H9 (cell line): ENCODE measurements at regions not wholly inside any gene's neighbourhood (a gene's known extent, or its start where the extent isn't known, plus 50 kb on each side); places are given as distances from the start of the nearest gene placed in this dataset.

ENCODE experiments used
- DNase-seq: peaks from one replicate; pipeline ENCODE4 v3.0.0-alpha.2; 2017
- H2AFZ ChIP-seq: one replicate; pipeline ENCODE4 v1.6.1; 2013; ENCODE audit warnings: mild to moderate bottlenecking, low read length, control low read depth, moderate library complexity
- H2AK5ac ChIP-seq: 2 replicates; pipeline ENCODE4 v1.6.1; 2013; ENCODE audit warnings: low read length, control low read depth, mixed read lengths; ENCODE audit not compliant: insufficient read length
- H2BK120ac ChIP-seq: one replicate; pipeline ENCODE4 v1.6.1; 2013; ENCODE audit warnings: low read depth, mild to moderate bottlenecking, low read length, control low read depth, inconsistent platforms; ENCODE audit not compliant: poor library complexity, severe bottlenecking
- H2BK12ac ChIP-seq: 2 replicates; pipeline ENCODE4 v1.6.1; 2013; ENCODE audit warnings: low read length, control low read depth, mixed read lengths, low read depth; ENCODE audit not compliant: insufficient read length
- H2BK15ac ChIP-seq: 2 replicates; pipeline ENCODE4 v1.6.1; 2013; ENCODE audit warnings: low read depth, low read length, control low read depth
- H2BK20ac ChIP-seq: one replicate; pipeline ENCODE4 v1.6.1; 2013; ENCODE audit warnings: low read depth, mild to moderate bottlenecking, low read length, control low read depth, inconsistent platforms; ENCODE audit not compliant: poor library complexity, severe bottlenecking
- H2BK5ac ChIP-seq: 2 replicates; pipeline ENCODE4 v1.6.1; 2013; ENCODE audit warnings: low read length, control low read depth, mixed read lengths; ENCODE audit not compliant: insufficient read length
- H3K14ac ChIP-seq: 2 replicates; pipeline ENCODE4 v1.6.1; 2013; ENCODE audit warnings: low read length, control low read depth; ENCODE audit not compliant: insufficient read depth
- H3K18ac ChIP-seq: 2 replicates; pipeline ENCODE4 v1.6.1; 2013; ENCODE audit warnings: low read depth, mild to moderate bottlenecking, mixed read lengths, low read length, control low read depth; ENCODE audit not compliant: insufficient read length
- H3K23ac ChIP-seq: 2 replicates; pipeline ENCODE4 v1.6.1; 2013; ENCODE audit warnings: low read length, control low read depth, mixed read lengths, low read depth; ENCODE audit not compliant: insufficient read length
- H3K23me2 ChIP-seq: 2 replicates; pipeline ENCODE4 v1.6.1; 2013; ENCODE audit warnings: low read depth, mild to moderate bottlenecking, mixed read lengths, low read length, control low read depth; ENCODE audit not compliant: insufficient read length, poor library complexity, severe bottlenecking
- H3K27ac ChIP-seq: 2 replicates; pipeline ENCODE4 v1.5.1; 2013; ENCODE audit warnings: low read length, control low read depth, mixed read lengths, low read depth; ENCODE audit not compliant: insufficient read length
- H3K27me3 ChIP-seq: 2 replicates; pipeline ENCODE4 v1.6.1; 2013; ENCODE audit warnings: low read length, control low read depth, inconsistent platforms; ENCODE audit not compliant: insufficient read depth
- H3K4ac ChIP-seq: 2 replicates; pipeline ENCODE4 v1.6.1; 2013; ENCODE audit warnings: low read depth, mild to moderate bottlenecking, control low read depth, inconsistent platforms, low read length, moderate library complexity
- H3K4me1 ChIP-seq: 2 replicates; pipeline ENCODE4 v1.6.1; 2013; ENCODE audit warnings: low read length, control low read depth, inconsistent platforms; ENCODE audit not compliant: insufficient read depth
- H3K4me2 ChIP-seq: 2 replicates; pipeline ENCODE4 v1.6.1; 2013; ENCODE audit warnings: low read length, control low read depth, mixed read lengths; ENCODE audit not compliant: insufficient read length, insufficient read depth
- H3K56ac ChIP-seq: 2 replicates; pipeline ENCODE4 v1.6.1; 2013; ENCODE audit warnings: low read depth, mild to moderate bottlenecking, mixed read lengths, low read length, control low read depth; ENCODE audit not compliant: insufficient read length
- H3K79me1 ChIP-seq: 2 replicates; pipeline ENCODE4 v1.6.1; 2013; ENCODE audit warnings: low read depth, mild to moderate bottlenecking, moderate library complexity, low read length, control low read depth, inconsistent platforms; ENCODE audit not compliant: insufficient read depth, poor library complexity, severe bottlenecking
- H3K79me2 ChIP-seq: 2 replicates; pipeline ENCODE4 v1.6.1; 2013; ENCODE audit warnings: low read length, control low read depth, inconsistent platforms; ENCODE audit not compliant: insufficient read depth
- H3K9ac ChIP-seq: 2 replicates; pipeline ENCODE4 v1.6.1; 2013; ENCODE audit warnings: low read length, control low read depth, mixed read lengths; ENCODE audit not compliant: insufficient read length; ENCODE audit errors: extremely low read depth
- H3K9me3 ChIP-seq: one replicate; pipeline ENCODE4 v1.6.1; 2013; ENCODE audit warnings: low read depth, low read length, inconsistent platforms; ENCODE audit not compliant: control insufficient read depth
- H3T11ph ChIP-seq: one replicate; pipeline ENCODE4 v1.6.1; 2013; ENCODE audit warnings: mild to moderate bottlenecking, low read length, control low read depth, inconsistent platforms
- H4K20me1 ChIP-seq: one replicate; pipeline ENCODE4 v1.6.1; 2013; ENCODE audit not compliant: control insufficient read depth, insufficient read length, insufficient read depth
- H4K5ac ChIP-seq: 2 replicates; pipeline ENCODE4 v1.6.1; 2013; ENCODE audit warnings: low read depth, mild to moderate bottlenecking, mixed read lengths, low read length, control low read depth; ENCODE audit not compliant: insufficient read length
- H4K8ac ChIP-seq: replicated peaks from 2 replicates; pipeline ENCODE4 v1.6.1; 2013; ENCODE audit warnings: low read length, control low read depth, mixed read lengths, low read depth; ENCODE audit not compliant: insufficient read length
- H4K91ac ChIP-seq: 2 replicates; pipeline ENCODE4 v1.6.1; 2013; ENCODE audit warnings: low read depth, mild to moderate bottlenecking, moderate library complexity, mixed read lengths, low read length, control low read depth; ENCODE audit not compliant: insufficient read length
- H3K27ac Mint-ChIP-seq, 3 experiments: 2 replicates in 2 of 3; 3 replicates in 1 of 3; pipeline ENCODE4 v1.8.0; 2020 to 2021; ENCODE audit warnings: mixed read lengths in 3 of 3, mild to moderate bottlenecking in 1 of 3, moderate library complexity in 1 of 3
- H3K27me3 Mint-ChIP-seq: 2 replicates; pipeline ENCODE4 v1.8.0; 2021; ENCODE audit warnings: low read depth, mild to moderate bottlenecking, moderate library complexity, mixed read lengths
- H3K36me3 Mint-ChIP-seq, 3 experiments: 2 replicates in 2 of 3; 3 replicates in 1 of 3; pipeline ENCODE4 v1.8.0; 2020 to 2021; ENCODE audit warnings: low read depth in 3 of 3, mixed read lengths in 3 of 3; ENCODE audit not compliant: insufficient read depth in 1 of 3
- H3K4me1 Mint-ChIP-seq, 2 experiments: 2 replicates each; pipeline ENCODE4 v1.8.0; 2020; ENCODE audit warnings: mixed read lengths in 2 of 2
- H3K4me3 Mint-ChIP-seq, 2 experiments: 2 replicates in 1 of 2; 3 replicates in 1 of 2; pipeline ENCODE4 v1.8.0; 2020 to 2021; ENCODE audit warnings: mild to moderate bottlenecking in 2 of 2, mixed read lengths in 2 of 2, moderate library complexity in 1 of 2
- H3K9me3 Mint-ChIP-seq, 2 experiments: 2 replicates in 1 of 2; 3 replicates in 1 of 2; pipeline ENCODE4 v1.8.0; 2020; ENCODE audit warnings: mild to moderate bottlenecking in 2 of 2, mixed read lengths in 2 of 2, moderate library complexity in 1 of 2
- CTCF ChIP-seq: fragments of 200-600 bp; sonication (generic); conservative IDR thresholded peaks from 3 replicates; pipeline ENCODE4 v1.8.0; 2021; ENCODE audit warnings: antibody characterized with exemption, mild to moderate bottlenecking
- WGBS: extraction: QIAGEN DNeasy Blood & Tissue Kit; methylation state at CpG from one replicate; pipeline ENCODE4 v1.1.7; 2013; ENCODE audit warnings: missing lambda C conversion rate, low lambda C conversion rate, mixed read lengths; ENCODE audit not compliant: insufficient read length; ENCODE audit errors: extremely low coverage; 5-methylcytosine and 5-hydroxymethylcytosine counted together

- Histone ChIP-seq H2BK20ac (no peak overlapping the region), H3K9me3 (no peaks in the 10 kb centered on the region), H3K4ac (no peak overlapping the region), H3K79me1 (no peaks in the 10 kb centered on the region), H2BK120ac (no peak overlapping the region), H3K56ac (no peak overlapping the region), H2BK15ac (no peak overlapping the region), H3K4me2 (no peak overlapping the region), H3K79me2 (no peaks in the 10 kb centered on the region), H3K27ac (no peak overlapping the region), H3K23ac (no peak overlapping the region), H3K27me3 (no peaks in the 10 kb centered on the region), H3K9ac (no peak overlapping the region), H3T11ph (no peak overlapping the region), H4K91ac (no peak overlapping the region), H2AFZ (no peak overlapping the region), H4K5ac (no peak overlapping the region), H3K14ac (no peak overlapping the region), H4K20me1 (no peaks in the 10 kb centered on the region), H2BK5ac (no peak overlapping the region), H2AK5ac (no peak overlapping the region), H3K23me2 (no peaks in the 10 kb centered on the region), H3K4me1 (no peaks in the 10 kb centered on the region; the same call in 1 of the 2 replicates), H4K8ac (no peak overlapping the region), H3K18ac (no peak overlapping the region), H2BK12ac (no peak overlapping the region)
- Mint-ChIP-seq H3K4me1 (peaks cover 13 to 14% of the 10 kb centered on the region in 2 experiments), H3K4me3 (no peak overlapping the region), H3K27me3 (no peaks in the 10 kb centered on the region; the same call in 1 of the 2 replicates), H3K27ac (no peak overlapping the region), H3K9me3 (no peaks in the 10 kb centered on the region), H3K36me3 (no peaks in the 10 kb centered on the region)
- no peak for DNase-seq
- no peak for TF ChIP-seq CTCF
- no CpG with 5 or more reads among the region's 3 CpGs for WGBS
These were observed 131.8 kb upstream of the HNRNPA3 start for GRCh38 chr2:177080746-177081284.
